AG08395 (cell line): ENCODE measurements at regions not wholly inside any gene's neighbourhood (a gene's known extent, or its start where the extent isn't known, plus 50 kb on each side); places are given as distances from the start of the nearest gene placed in this dataset.
"Not testable (repeated sequence)": the region's sequence is repeated elsewhere in the genome, so short reads cannot be mapped to it uniquely, and the experiment has no call there.

Source experiments
- DNase-seq: peaks from one replicate; pipeline ENCODE4 v3.0.0; 2012; ENCODE audit warnings: mixed read lengths, low spot score

DNA sequence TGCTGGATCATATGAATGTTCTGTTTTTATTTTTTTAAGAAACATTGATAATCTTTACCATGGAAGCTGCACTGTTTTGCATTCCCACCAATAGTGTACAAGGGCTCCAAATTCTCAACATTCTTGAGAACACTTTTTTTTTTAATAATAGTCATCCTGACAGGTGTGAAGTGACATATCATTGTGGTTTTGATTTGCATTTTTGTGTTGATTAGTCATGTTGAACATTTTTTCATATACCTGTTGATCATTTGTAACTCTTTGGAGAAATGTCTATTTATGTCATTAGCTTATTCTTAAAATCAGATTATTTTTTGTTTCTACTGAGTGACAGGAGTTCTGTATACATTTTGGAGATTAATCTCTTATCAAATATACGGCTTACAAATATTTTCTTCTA, 408.5 kb downstream of the GLUD2 start:
- no peak for DNase-seq

DNA sequence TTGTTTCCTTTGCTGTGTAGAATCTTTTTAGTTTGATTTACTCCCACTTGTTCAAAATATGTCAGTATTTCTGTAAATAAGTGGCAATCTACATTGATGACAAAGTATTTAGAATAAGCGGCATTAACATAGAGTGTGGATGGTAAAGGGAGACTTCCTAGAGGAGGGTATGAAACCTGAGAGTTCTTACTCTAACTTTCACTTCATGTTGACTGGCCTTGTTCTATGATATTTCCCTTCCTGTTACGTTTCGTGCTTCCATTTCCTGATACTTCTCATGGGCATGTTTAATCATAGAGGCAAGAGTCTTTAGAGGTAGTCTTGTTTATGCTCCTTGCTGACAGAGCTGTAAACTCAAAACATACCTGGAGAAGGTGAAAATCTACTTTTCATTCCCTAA, 408.9 kb downstream of the GLUD2 start:
- DNase-seq, result no peak

DNA sequence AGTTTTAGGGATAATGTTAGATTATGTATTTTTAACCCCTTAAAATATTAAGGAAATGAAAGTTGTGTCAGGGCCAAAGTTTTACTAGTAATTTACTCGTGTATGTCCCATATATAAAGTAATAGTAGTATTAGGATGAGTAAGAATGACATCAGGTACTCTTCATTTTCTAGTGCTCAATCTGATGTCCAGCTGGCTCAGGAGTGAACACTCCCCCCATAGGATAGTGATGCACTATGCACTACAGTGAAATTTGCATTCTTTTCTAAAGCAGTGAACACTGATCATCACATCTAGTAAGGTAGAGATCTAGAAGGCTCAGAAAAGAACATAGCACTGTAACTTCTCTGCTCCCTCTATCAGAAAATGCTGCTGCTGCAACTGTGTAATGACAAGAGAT, 409.7 kb downstream of the GLUD2 start:
- no peak for DNase-seq

DNA sequence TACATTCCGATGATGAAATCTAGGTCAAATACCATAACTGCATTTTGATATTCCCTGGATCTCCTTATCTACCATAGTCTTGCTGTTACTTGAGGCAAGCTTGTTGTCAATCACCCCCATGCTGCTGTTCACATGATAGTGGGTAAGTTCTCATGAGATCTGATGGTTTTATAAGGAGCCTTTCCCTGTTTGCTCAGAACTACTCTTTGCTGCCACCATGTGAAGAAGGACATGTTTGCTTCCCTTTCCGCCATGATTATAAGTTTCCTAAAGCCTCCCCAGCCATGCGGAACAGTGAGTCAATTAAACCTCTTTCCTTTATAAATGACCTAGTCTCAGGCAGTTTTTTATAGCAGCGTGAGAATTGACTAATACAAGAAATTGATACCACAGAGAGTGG, 432.0 kb downstream of the GLUD2 start:
- DNase-seq, result no peak

DNA sequence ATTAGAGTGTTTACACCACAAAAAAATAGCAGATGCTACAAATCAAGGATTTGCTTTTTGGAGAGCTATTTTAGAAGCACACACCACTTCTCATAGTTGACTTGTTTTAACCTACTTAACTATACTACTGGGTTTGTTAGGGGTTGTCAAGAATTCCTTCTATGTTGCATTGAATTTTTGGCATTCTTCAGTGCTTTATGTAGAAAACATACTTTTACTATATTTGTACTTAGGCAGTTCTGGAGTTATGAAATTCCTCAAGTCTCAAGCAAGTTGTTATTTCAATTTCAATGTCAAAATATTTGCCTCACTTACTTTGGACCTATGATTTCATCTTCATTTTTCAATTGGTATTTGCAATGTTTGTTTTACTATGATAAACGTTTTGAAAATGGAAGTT, 449.6 kb downstream of the GLUD2 start:
- DNase-seq, result no peak

DNA sequence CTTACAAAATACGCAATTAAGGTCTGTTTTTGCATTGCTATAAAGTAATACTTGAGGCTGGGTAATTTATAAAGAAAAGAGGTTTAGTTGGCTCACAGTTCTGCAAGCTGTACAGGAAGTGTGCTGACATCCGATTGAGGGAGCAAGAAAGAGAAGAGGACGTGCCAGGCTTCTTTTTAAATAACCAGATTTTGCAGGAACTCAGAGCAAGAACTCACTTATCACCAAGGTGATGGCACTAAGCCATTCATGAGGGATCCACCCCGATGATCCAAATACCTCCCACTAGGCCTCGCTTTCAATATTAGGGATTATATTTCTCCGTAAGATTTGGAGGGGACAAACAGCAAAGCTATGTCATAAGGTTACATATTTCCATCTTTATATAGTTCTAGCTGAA, 456.7 kb downstream of the GLUD2 start:
- DNase-seq, result no peak

DNA sequence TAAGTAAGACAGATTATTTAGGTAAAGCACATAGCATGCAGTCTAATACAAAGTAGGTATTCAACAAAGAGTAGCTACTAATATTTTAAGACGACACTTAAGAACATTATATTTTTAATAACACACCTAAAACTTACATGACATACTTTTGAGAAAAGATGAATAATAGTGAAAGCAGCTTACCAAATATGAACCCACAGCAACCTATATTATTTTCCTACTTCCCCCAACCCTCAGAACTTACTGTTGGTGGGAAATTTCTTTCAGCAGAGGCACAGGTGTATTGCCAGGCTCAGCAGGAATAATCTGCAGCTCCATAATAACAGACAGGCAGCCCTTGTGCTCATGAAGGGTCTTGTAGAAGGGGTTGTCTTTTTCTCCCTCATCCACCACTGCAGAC, 498.9 kb downstream of the GLUD2 start:
- DNase-seq, result no peak

DNA sequence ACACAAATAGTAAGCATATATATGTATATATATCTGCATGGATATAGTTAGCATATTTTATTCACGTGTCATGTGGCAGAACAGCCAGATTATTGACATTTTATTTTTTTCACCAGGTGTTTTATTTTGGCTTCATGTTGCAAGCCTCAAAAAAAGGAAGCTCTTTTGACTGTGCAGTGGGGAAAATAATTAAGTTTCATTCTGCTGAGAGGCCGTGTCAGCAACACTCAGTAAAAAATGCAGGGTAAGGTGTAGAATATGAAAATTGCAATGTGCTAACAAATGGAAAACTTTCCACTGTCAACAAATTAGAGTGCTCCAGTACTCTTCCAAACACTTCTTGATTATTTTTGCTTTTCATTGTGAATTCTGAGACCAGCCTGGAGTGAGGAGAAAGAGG, 511.5 kb downstream of the GLUD2 start:
- no peak for DNase-seq

DNA sequence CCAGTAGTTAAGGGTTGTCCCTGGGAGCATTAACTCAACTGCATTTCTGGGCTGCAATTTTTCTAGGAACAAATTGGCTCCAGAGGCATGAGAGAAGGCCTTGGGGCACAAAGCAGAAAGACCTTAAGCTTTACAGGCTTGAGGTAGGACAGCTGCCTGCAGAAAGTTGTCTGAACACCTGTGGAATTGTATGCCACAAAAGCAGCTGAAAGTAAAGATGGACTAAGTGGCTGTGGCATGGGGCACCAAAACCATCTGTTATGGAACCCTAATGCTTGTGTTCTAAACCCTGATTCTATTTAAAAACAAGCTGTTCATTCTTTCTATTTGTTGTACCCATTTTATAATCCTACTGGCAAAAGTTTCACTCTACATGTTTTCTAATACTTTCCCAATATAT, 515.2 kb downstream of the GLUD2 start:
- DNase-seq, result no peak

DNA sequence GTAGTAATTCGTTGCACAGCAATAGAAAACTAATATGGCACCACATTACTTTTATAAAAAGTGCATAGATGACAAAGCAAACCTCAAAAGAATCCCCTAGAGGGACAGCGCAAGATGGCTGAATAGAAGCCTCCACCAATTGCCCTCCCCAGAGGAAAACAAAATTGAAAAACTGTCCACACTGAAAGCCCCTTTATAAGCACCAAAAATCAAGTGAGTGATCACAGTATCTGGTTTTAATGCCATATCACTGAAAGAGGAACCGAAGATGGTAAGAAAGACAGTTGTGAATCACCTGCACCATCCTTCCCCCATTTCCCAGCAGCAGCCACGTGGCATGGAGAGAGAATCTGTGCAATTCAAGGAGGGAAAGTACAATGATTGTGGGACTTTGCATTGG, 522.2 kb downstream of the GLUD2 start:
- DNase-seq, result no peak

DNA sequence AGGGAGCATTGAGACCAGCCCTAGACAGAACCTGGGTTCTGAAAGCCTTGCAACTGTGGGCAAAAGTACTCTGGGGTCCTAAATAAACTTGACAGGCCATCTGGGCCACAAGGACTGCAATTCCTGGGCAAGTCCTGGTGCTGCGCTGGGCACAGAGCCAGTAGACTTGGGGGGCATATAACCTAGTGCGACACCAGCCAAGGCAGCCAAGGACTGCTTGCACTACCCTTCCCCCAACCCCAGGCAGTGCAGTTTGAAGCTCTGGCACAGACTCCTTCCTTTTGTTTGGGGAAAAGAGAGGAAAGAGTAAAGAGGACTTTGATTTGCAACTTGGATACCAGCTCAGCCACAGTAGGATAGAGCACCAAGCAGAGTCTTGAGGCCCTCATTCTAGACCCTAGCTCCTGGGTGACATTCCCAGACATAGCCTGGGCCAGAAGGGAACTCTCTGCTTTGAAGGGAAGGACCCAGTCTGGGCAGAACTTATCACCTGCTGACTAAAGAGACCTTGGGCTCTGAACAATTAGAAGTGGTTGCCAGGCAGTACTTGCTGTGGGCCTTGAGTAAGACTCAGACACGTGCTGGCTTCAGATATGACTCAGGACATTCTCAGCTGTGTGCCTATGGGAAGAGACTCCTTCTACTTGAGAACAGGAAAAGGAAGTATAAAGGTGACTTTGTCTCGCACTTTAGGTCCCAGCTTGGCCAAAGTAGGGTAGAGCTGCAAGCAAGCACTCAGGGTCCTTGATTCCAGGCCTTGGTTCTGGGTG, 522.8 kb downstream of the GLUD2 start:
- no peak for DNase-seq

DNA sequence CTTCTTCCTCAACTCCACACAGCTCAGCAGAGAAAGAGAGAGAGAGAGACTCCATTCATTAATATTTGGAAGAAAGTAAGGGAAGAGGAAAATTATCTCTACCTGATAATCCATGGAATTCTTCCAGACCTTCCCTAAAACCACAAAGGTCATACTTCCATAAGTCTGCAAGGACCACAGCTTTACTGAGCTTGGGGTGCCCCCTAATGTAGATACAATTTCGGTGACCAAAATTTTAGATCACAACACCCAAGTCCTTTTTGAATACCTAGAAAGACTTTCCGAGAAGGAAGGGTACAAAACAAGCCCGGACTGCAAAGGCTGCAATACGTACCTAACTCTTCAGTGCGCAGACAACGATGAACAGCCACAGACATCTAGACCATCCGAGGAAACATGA, 523.9 kb downstream of the GLUD2 start:
- no peak for DNase-seq

DNA sequence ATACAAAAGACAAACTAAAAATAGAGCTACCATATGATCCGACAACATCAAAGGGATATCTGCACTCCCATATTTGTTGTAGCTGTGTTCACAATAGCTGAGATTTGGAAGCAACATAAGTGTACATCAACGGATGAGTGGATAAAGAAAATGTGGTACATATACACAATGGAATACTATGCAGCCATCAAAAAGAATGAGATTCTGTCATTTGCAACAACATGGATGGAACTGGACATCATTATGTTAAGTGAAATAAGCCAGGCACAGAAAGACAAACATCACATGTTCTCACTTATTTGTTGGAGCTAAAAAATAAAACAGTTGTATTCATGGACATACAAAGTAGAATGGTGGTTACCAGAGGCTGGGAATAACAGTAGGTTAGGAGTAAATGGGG, 527.0 kb downstream of the GLUD2 start:
- DNase-seq, result not testable (repeated sequence)

DNA sequence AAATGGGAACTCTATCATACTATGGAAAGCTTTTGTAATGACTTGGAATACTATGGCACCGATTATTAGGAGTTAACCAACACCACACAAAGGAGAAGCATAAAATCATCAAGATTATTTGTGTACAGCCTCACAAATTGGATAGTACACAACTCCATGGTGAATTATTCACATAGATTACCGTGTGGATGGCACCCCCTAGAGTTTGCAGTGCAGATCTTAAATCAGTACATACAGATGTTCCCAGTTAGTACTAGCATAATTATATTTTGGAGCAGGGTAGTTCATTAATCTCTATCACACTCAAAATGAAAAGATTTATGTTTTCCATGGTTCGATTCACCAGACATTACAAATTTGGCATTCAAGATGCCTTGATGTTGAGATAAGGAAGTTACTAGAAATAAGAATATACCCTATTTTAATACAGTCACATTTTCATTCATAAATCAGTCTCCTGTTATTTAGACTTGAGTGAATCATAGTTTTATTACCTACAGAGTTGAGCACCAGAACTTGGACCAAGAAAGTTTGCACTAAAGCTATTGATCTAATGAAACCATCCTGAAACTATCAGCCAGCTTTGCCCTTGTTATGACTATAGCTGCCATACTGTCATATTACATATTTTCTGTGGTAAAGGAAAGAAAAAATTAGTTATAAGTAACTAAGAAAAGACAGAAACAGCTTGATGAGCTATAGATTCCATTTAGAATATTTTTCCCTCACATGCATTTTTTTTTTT, 531.8 kb downstream of the GLUD2 start:
- no peak for DNase-seq

DNA sequence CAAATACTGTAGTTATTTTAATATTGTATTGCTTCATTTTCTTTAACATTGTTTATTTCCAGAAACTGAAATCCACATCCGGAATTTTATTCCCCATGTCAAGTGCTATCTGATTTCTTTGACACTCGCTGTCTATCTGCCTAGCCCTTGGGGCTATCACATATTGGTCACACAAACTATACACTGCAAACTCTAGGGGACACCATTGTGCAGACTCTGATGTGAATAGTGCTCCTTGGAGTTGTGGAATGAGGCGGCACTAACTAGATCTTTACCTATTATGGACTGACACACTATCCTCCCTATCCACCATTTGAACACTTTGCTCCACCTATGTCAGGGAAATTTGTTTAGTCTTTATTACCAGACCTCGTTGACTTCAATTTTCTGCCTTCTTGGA, 534.5 kb downstream of the GLUD2 start:
- DNase-seq, result no peak

DNA sequence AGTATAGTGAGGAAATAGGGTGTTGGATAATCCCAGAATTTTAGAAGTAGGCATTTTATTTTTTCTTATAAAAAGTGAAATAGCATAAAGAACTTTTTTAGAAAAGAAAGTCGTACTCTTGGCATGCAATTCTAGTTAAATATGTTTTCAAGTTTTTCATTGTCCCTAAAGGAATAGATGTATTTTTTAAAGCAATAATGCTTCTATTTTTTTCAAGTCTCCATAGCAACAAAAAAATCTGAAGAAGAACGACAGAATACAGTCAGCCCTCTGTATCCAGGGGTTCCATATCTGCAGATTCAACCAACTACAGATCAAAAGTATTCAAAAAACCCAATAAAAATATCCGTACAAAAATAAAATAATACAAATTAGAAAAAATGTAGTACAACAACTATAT, 538.2 kb downstream of the GLUD2 start:
- DNase-seq, result no peak

DNA sequence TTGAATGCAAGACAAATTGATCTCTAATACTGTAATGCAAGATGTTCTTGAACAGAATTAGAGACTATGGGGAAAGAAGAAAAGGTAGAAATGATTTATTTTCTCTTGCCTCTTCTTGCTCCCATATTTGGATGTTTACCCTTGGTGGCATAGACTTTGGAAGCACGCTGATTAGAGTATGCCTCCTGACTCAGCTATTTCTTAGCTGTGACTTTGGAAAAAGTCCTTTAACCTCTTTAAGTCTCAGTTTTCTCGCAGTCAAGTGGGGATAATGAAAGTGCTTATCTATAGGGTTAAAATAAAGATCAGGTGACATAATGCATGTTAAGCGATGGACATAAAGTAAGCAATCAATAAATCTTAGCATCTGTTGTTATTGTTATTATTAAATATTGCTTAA, 545.5 kb downstream of the GLUD2 start:
- no peak for DNase-seq

DNA sequence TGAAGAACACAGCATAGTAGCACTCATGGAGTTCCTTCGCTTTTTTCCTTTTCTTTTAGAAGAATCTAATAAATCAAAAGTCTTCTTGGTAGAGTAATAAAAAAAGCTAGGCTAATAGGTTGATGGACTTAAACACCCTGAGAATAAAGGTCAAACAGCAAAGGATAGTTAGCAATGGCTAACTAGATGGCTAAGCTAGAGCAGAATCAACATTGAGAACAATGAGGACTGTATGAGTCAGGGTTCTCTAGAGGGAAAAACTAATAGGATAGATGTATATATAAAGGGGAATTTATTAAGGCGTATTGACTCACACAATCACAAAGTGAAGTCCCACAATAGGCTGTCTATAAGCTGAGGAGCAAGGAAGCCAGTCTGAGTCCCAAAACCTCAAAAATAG, 550.9 kb downstream of the GLUD2 start:
- DNase-seq, result no peak

DNA sequence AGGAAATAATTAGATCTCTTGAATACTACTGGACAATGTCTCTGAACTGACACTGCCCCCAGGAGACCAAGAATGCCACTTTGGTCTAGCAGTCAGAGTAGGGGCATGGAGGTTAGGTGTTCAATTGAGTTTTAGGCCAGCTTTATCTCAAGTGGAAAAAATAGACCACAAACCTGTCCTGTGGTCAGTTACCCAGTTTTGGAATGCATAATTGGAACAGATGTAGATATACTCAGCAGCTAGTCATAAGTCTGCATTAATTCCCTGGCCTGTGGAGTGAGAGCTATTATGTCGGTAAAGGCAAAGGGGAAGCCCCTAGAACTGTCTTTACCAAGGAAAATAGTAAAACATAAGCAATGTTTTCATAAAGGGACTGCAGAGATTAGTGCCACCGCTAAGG, 587.7 kb downstream of the GLUD2 start:
- DNase-seq, result no peak

DNA sequence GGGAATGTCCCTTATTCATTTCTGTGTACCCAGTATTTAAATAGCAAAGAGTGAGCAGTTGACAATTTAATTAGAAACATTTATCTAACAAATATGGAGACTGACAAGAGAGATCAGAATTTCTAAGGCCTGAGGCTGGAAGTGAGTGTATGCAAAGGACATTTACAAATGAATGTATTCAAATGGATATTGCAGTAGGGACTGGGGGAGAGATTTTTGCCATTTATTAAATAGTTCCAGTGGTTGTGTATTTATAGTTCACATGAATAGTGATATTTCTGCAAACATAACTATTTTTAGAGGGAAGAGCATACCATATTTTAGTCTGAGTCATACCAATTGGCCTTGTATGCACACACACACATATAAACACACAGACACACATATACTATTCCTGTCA, 592.4 kb downstream of the GLUD2 start:
- DNase-seq, result no peak

DNA sequence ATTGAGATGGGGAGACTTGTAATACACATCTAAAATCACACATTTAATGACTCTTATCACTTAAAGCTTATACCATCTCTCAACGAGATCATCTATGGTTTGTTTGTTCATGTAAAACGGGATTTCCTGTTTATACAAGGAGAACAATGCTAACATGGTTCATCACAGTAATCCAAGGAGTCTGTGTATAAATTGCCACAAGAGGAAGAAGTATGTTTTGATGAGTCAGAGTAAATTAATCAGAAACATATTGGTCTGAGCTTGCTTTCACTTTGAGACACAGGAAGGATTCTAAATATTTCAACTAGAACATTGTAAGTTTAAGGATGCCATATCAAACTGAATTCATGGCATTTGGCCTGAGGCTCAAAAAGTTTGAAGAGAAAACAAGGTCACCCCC, 594.1 kb downstream of the GLUD2 start:
- DNase-seq, result peak; percentile 22

DNA sequence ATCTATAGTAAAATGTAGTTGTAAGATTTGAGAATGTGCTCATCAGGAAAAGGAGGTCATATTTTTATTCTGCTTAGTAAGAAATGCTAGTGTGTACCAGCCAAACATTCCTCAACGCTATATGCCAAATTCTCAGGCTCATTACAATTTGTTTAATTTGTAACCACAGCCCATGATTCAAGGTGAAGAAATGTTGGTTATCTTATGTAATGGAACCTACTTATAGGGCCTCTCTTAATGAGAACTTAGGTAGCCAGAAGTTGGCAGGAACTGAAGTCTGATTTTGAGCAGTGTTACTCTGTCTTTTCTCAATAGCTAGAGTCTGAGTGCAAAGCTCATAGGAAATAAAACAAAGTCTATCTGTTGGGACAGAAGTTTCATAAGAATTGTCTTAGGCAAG, 595.0 kb downstream of the GLUD2 start:
- DNase-seq, result no peak

DNA sequence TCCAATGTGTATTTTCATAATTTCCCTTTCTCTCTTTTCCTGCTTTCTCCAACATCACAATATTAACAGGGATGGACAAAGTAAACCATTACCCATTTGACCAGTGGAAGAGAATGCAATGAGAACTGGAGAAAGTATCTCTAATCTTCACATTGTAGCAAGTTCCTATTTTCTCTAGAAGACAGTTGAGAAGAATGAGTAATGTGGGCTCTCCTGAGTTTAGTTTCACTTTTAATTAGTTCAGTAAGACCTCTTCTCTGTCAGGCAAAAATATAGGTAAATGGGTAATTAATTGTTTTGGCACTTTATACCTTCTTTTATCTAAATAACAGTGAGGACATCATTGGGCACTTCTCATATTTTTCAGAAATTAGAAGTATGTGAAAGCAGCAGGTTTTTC, 602.0 kb downstream of the GLUD2 start:
- no peak for DNase-seq

DNA sequence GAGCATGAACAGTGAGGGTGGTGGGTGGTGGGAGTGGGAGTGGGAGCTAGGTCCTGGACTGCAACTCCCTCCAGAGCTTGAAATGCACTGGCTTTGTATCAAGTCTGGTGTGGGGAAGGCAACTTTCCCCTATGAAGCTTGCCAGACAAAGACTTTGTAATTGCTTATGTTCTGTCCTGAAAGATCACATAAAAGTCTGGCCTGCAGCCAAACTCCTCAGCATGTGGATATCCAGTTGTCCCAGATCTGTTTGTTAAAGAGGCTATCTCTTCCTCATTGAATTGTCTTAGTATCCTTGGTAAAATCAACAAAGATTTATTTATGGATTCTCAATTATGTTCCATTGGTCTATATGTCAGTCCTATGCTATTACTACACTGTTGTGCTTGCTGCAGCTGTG, 607.9 kb downstream of the GLUD2 start:
- no peak for DNase-seq
